ENCODE measurements at regions not wholly inside any gene's neighbourhood (a gene's known extent, or its start where the extent isn't known, plus 50 kb on each side); places are given as distances from the start of the nearest gene placed in this dataset.
A peak's percentile ranks its signal among the peaks of the same experiment; 100 is the strongest.

GRCh38 chr9:96048104-96048955 lies 172.8 kb downstream of the ERCC6L2 start:
- WGBS: 30% methylated on average over 23 of the region's 24 CpGs
- Histone ChIP-seq H3K27me3 (ENCODE audit: insufficient read depth, low read length) (peaks cover 20% of the 10 kb centered on the region; the same call in 1 of the 2 replicates), H3K9me3 (ENCODE audit: insufficient read depth, low read depth, low read length) (no peaks in the 10 kb centered on the region), H3K27ac (ENCODE audit: low read depth, low read length) (no peak overlapping the region; the same call in 1 of the 2 replicates), H3K4me3 (ENCODE audit: low read length) (no peak overlapping the region), H3K36me3 (ENCODE audit: insufficient read depth, low read length) (no peaks in the 10 kb centered on the region), H3K4me1 (ENCODE audit: insufficient read depth, low read length) (peaks cover 20% of the 10 kb centered on the region), H3K9ac (ENCODE audit: low read depth, low read length) (0 out of 2 replicates have a peak overlapping the region, but pooled peaks have one; percentile 28)

- H3K27ac ChIP-seq (ENCODE audit: low read depth, low read length): no peak overlapping the region
Measured at GRCh38 chr9:96047741-96048103, 172.2 kb downstream of the ERCC6L2 start.

DNA sequence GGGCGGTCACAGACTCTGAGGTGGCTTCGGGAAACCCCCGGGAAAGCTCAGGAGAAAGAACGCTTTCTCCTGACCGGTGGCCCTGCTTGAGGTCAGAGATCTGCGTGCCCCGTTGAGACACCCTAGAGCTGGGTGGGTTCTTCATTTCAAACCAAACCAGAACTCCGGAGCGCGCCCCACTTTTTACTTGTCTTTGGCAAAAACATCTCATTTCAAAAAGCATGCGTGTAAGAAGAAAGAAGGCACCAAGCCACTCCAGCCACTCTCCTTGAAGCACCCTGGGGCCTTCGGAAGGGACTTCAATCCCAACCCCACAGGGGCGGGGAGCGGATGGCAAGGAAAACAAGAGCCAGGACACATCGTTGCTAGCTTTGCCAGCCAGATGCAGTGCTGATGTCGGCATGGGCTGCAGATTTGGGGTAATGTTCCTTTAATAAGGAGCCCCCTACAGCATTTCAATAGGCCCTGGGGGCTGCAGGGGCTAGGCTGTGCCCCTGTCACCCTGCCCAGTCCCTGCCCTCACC lies 171.7 kb downstream of the ERCC6L2 start:
- Histone ChIP-seq H3K27ac (ENCODE audit: low read depth, low read length) (no peak overlapping the region), H3K9me3 (ENCODE audit: insufficient read depth, low read depth, low read length) (no peaks in the 10 kb centered on the region), H3K4me1 (ENCODE audit: insufficient read depth, low read length) (peaks cover 20% of the 10 kb centered on the region), H3K27me3 (ENCODE audit: insufficient read depth, low read length) (peaks cover 21% of the 10 kb centered on the region; the same call in 1 of the 2 replicates), H3K4me3 (ENCODE audit: low read length) (no peak overlapping the region), H3K9ac (ENCODE audit: low read depth, low read length) (no peak overlapping the region), H3K36me3 (ENCODE audit: insufficient read depth, low read length) (no peaks in the 10 kb centered on the region)
- WGBS: 88% methylated on average over 16 of the region's 16 CpGs

More at GRCh38 chr9:96047741-96048103, 172.2 kb downstream of the ERCC6L2 start:
- no peaks in the 10 kb centered on the region for H3K36me3 ChIP-seq (ENCODE audit: insufficient read depth, low read length)
- H3K9ac ChIP-seq (ENCODE audit: low read depth, low read length): 0 out of 2 replicates have a peak overlapping the region, but pooled peaks have one; percentile 28
- H3K4me3 ChIP-seq (ENCODE audit: low read length): no peak overlapping the region
- H3K27me3 ChIP-seq (ENCODE audit: insufficient read depth, low read length): peaks cover 20% of the 10 kb centered on the region; the same call in 1 of the 2 replicates
- WGBS: 60% methylated on average over 10 of the region's 10 CpGs
- H3K9me3 ChIP-seq (ENCODE audit: insufficient read depth, low read depth, low read length): no peaks in the 10 kb centered on the region
- peaks cover 20% of the 10 kb centered on the region for H3K4me1 ChIP-seq (ENCODE audit: insufficient read depth, low read length)

DNA sequence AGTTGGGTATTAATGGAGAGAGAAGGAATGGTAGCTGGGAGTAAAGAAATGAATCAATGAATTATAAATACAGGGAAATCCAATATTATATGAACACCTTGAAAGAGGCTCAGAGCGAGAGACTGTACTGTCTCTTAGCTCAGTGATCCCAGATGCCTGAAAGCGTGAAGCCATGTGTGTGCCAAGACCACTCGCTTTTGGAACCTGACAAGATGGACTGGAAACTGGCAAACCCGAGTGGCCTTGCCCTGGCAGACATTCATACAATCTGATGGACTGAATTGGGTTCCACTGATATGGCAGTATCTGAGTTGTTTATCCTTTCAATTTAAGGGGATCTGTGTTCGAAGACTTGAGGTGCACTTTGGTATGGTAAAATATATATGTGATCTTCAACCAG lies 170.3 kb downstream of the ERCC6L2 start:
- H3K27ac ChIP-seq (ENCODE audit: low read depth, low read length): no peak overlapping the region
- no peak overlapping the region for H3K4me3 ChIP-seq (ENCODE audit: low read length)
- H3K9ac ChIP-seq (ENCODE audit: low read depth, low read length): no peak overlapping the region
- no peaks in the 10 kb centered on the region for H3K9me3 ChIP-seq (ENCODE audit: insufficient read depth, low read depth, low read length)
- peaks cover 34% of the 10 kb centered on the region for H3K27me3 ChIP-seq (ENCODE audit: insufficient read depth, low read length)
- peaks cover 20% of the 10 kb centered on the region for H3K4me1 ChIP-seq (ENCODE audit: insufficient read depth, low read length)
- no peaks in the 10 kb centered on the region for H3K36me3 ChIP-seq (ENCODE audit: insufficient read depth, low read length)
- 91% methylated on average over 5 of the region's 5 CpGs for WGBS

DNA sequence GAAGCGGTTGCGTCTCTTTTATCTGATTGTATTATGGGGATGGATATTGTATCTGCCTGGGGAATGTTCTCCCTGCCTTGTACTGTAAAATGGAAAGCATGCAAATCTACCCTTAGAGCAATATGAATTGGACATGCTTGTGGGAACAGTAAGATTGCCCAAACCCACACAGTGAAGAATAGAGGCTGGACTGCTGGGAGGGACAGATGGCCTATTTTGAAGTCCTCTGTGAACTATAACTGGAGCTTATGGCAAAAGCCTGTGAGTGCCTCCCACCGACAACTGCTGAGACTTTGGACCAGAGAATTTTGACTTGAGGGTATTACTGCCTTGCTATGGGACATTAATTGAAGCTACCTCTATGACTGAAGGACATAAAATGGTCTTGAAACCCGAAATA lies 168.9 kb downstream of the ERCC6L2 start:
- peaks cover 37% of the 10 kb centered on the region for H3K27me3 ChIP-seq (ENCODE audit: insufficient read depth, low read length)
- peaks cover 20% of the 10 kb centered on the region for H3K4me1 ChIP-seq (ENCODE audit: insufficient read depth, low read length)
- H3K9ac ChIP-seq (ENCODE audit: low read depth, low read length): no peak overlapping the region
- WGBS: 98% methylated on average over 4 of the region's 4 CpGs
- no peaks in the 10 kb centered on the region for H3K36me3 ChIP-seq (ENCODE audit: insufficient read depth, low read length)
- no peaks in the 10 kb centered on the region for H3K9me3 ChIP-seq (ENCODE audit: insufficient read depth, low read depth, low read length)
- H3K4me3 ChIP-seq (ENCODE audit: low read length): no peak overlapping the region
- no peak overlapping the region for H3K27ac ChIP-seq (ENCODE audit: low read depth, low read length)

DNA sequence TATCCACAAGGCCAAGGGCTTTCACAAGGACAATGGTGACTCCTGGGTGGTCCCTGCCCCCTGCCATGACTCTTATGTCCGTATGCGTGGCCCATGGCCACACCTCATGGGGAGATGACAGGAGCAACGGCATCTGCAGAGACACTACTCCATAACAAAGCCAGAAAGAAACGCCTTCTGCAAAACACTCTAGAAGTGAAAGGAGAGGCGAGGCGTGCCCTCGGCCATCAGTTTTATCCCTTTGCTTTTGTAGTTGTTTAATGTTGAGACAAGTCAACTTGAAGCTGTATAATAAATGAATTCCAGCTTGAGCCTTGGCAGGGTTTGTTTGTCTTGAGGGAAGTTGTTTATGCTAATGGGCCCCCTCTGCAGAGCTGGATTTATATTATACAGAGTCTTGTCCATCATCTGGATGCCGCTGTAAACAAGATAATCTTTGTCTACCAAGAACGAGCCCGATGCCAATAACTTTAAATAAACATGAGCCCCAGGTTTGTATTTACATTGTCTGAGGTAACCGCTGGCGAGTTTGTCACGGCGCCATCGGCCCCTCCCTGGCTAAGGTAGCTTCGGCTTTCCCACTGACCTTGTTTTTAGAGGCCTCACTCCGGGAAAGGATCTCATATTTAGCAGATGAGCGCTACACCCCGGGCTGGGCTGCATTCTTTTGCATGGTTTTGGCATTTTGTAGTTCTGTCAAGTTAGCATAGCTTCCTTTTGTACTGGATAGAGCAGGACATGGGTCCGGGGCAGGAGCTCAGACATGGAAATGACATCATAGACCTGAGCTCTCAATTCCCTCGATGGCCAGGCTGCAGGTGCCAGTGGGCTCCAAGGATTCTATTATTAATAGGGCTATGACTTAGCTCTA lies 165.3 kb downstream of the ERCC6L2 start:
- H3K4me3 ChIP-seq (ENCODE audit: low read length): no peak overlapping the region
- H3K36me3 ChIP-seq (ENCODE audit: insufficient read depth, low read length): no peaks in the 10 kb centered on the region
- H3K9me3 ChIP-seq (ENCODE audit: insufficient read depth, low read depth, low read length): 0 out of 2 replicates have a peak, but pooled peaks cover 7% of the 10 kb centered on the region
- H3K9ac ChIP-seq (ENCODE audit: low read depth, low read length): no peak overlapping the region
- 54% methylated on average over 21 of the region's 21 CpGs for WGBS
- no peaks in the 10 kb centered on the region for H3K4me1 ChIP-seq (ENCODE audit: insufficient read depth, low read length)
- H3K27me3 ChIP-seq (ENCODE audit: insufficient read depth, low read length): peaks cover 22% of the 10 kb centered on the region
- H3K27ac ChIP-seq (ENCODE audit: low read depth, low read length): no peak overlapping the region

- no peak overlapping the region for H3K9ac ChIP-seq (ENCODE audit: low read depth, low read length)
- H3K4me3 ChIP-seq (ENCODE audit: low read length): no peak overlapping the region
- H3K27ac ChIP-seq (ENCODE audit: low read depth, low read length): no peak overlapping the region
- no peaks in the 10 kb centered on the region for H3K36me3 ChIP-seq (ENCODE audit: insufficient read depth, low read length)
- 94% methylated on average over 6 of the region's 6 CpGs for whole genome bisulfite sequencing
- H3K4me1 ChIP-seq (ENCODE audit: insufficient read depth, low read length): no peaks in the 10 kb centered on the region
- H3K27me3 ChIP-seq (ENCODE audit: insufficient read depth, low read length): peaks cover 18% of the 10 kb centered on the region
- H3K9me3 ChIP-seq (ENCODE audit: insufficient read depth, low read depth, low read length): peaks cover 12% of the 10 kb centered on the region
Measured at GRCh38 chr9:96038914-96039313, 163.4 kb downstream of the ERCC6L2 start.

- WGBS: 94% methylated on average over 7 of the region's 7 CpGs
- Histone ChIP-seq H3K4me3 (ENCODE audit: low read length) (no peak overlapping the region), H3K36me3 (ENCODE audit: insufficient read depth, low read length) (no peaks in the 10 kb centered on the region), H3K27me3 (ENCODE audit: insufficient read depth, low read length) (peaks cover 18% of the 10 kb centered on the region), H3K4me1 (ENCODE audit: insufficient read depth, low read length) (no peaks in the 10 kb centered on the region), H3K9me3 (ENCODE audit: insufficient read depth, low read depth, low read length) (peaks cover 12% of the 10 kb centered on the region), H3K27ac (ENCODE audit: low read depth, low read length) (no peak overlapping the region), H3K9ac (ENCODE audit: low read depth, low read length) (no peak overlapping the region)
Measured at GRCh38 chr9:96038271-96038670, 162.8 kb downstream of the ERCC6L2 start.

- Histone ChIP-seq H3K27ac (ENCODE audit: low read depth, low read length) (no peak overlapping the region), H3K4me1 (ENCODE audit: insufficient read depth, low read length) (no peaks in the 10 kb centered on the region), H3K27me3 (ENCODE audit: insufficient read depth, low read length) (peaks cover 4% of the 10 kb centered on the region), H3K36me3 (ENCODE audit: insufficient read depth, low read length) (no peaks in the 10 kb centered on the region), H3K9me3 (ENCODE audit: insufficient read depth, low read depth, low read length) (peaks cover 12% of the 10 kb centered on the region), H3K4me3 (ENCODE audit: low read length) (no peak overlapping the region), H3K9ac (ENCODE audit: low read depth, low read length) (no peak overlapping the region)
- 92% methylated on average over 5 of the region's 5 CpGs for WGBS
Measured at GRCh38 chr9:96034553-96035122, 159.1 kb downstream of the ERCC6L2 start.

DNA sequence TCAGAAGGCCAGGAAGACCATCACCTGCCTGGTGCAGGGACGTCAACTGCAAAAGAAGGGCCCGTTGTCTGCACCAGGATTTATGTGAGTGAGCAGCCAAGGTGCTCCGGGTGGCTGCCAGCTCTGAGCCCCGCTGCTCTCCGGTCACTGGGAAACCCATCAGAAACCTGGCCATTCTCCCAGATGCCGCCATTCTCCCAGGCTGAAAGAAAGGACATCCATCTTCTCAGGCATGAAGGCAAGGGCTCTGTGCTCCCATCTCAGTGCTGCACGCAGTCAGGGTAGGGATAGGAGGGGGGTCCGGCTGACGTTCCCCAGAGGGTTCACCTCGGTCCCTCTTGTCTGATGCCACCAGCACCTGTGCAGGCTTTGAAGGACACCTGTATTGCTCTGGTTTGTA lies 158.4 kb downstream of the ERCC6L2 start:
- Histone ChIP-seq H3K4me3 (ENCODE audit: low read length) (no peak overlapping the region), H3K9me3 (ENCODE audit: insufficient read depth, low read depth, low read length) (peaks cover 11% of the 10 kb centered on the region), H3K36me3 (ENCODE audit: insufficient read depth, low read length) (no peaks in the 10 kb centered on the region), H3K4me1 (ENCODE audit: insufficient read depth, low read length) (no peaks in the 10 kb centered on the region), H3K27me3 (ENCODE audit: insufficient read depth, low read length) (peaks cover 7% of the 10 kb centered on the region), H3K27ac (ENCODE audit: low read depth, low read length) (no peak overlapping the region), H3K9ac (ENCODE audit: low read depth, low read length) (no peak overlapping the region)
- 93% methylated on average over 10 of the region's 10 CpGs for WGBS
